ENCODE measurements at regions not wholly inside any gene's neighbourhood (a gene's known extent, or its start where the extent isn't known, plus 50 kb on each side); places are given as distances from the start of the nearest gene placed in this dataset.

DNA sequence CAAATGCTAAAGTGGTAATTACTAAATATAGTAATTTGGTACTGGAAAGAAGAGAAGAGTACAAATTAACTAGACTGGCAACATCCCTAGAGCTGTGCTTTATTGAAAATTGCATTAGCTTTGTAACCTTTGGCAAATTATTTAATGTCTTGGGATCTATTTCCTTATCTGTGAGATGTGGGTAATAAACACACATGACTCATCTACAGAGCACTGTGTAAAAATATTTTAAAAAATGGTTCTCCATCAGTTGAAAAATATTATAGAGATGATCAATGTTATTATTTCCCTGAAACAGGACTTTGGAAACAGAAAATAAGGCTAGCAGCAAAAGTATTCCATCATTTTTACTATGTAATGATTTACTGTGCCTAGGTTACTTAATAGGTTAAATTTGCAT lies 1698.8 kb upstream of the CDH9 start:
- DNase-seq, result no peak
- Mint-ChIP-seq H3K36me3 (ENCODE audit: low read depth) (no peaks in the 10 kb centered on the region), H3K9me3 (peaks cover 16% of the 10 kb centered on the region), H3K27me3 (no peaks in the 10 kb centered on the region), H3K4me3 (no peak overlapping the region), H3K4me1 (ENCODE audit: low read depth) (no peaks in the 10 kb centered on the region), H3K27ac (no peak overlapping the region)
- ATAC-seq, result no peak
- CTCF ChIA-PET, result no interaction called here
- TF ChIP-seq, protein P1, sequence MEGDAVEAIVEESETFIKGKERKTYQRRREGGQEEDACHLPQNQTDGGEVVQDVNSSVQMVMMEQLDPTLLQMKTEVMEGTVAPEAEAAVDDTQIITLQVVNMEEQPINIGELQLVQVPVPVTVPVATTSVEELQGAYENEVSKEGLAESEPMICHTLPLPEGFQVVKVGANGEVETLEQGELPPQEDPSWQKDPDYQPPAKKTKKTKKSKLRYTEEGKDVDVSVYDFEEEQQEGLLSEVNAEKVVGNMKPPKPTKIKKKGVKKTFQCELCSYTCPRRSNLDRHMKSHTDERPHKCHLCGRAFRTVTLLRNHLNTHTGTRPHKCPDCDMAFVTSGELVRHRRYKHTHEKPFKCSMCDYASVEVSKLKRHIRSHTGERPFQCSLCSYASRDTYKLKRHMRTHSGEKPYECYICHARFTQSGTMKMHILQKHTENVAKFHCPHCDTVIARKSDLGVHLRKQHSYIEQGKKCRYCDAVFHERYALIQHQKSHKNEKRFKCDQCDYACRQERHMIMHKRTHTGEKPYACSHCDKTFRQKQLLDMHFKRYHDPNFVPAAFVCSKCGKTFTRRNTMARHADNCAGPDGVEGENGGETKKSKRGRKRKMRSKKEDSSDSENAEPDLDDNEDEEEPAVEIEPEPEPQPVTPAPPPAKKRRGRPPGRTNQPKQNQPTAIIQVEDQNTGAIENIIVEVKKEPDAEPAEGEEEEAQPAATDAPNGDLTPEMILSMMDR (IDR thresholded peaks at IDR 0.05), result no peak
- intact Hi-C loops (cut with micrococcal nuclease), result no loop called here
- POLR2A ChIA-PET, result no interaction called here

DNA sequence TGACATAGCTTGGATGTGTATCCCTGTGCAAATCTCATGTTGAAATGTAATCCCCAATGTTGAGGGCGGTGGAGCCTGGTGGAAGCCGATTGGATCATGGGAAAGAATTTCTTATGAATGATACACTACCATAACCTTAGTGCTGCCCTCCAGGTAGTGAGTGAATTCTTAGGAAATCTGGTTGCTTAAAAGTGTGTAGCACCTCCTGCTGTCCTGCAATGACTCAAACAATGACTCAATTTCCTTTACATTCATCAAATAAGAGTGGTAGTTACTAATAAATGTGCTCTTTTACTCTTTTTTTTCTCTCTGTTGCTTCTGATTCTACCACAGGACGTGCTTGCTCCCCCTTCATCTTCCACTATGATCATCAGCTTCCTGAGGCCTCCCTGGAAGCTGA lies 1696.0 kb upstream of the CDH9 start:
- ChIA-PET CTCF (no interaction called here), POLR2A (no interaction called here)
- no peaks in the 10 kb centered on the region for H3K36me3 Mint-ChIP-seq (ENCODE audit: low read depth)
- no peak overlapping the region for H3K27ac Mint-ChIP-seq
- ATAC-seq, result no peak
- peaks cover 13% of the 10 kb centered on the region for H3K9me3 Mint-ChIP-seq
- H3K4me3 Mint-ChIP-seq, result no peak overlapping the region
- DNase-seq, result no peak
- intact Hi-C loops (cut with micrococcal nuclease), result no loop called here
- TF ChIP-seq, protein P1 (IDR thresholded peaks at IDR 0.05), result no peak
- H3K4me1 Mint-ChIP-seq (ENCODE audit: low read depth), result no peaks in the 10 kb centered on the region
- H3K27me3 Mint-ChIP-seq, result no peaks in the 10 kb centered on the region

DNA sequence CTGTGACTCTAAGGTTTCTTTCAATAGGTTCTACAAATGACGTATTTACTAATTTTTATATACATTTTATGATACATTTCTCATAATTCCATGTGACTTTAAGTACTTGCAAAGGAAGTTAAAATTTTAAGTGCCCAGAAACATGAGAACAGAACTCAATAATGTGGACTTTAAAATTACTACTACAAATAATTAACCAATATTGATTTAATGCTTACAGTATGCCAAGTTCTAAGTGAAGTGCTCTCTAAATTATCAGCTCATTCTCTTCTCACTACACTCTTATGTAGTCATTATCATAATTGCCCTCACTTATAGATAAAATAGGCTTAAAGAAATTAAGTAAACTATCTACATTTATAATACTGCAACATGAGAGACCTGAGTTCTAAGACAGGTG lies 1690.7 kb upstream of the CDH9 start:
- Mint-ChIP-seq H3K27ac (no peak overlapping the region), H3K36me3 (ENCODE audit: low read depth) (no peaks in the 10 kb centered on the region), H3K4me1 (ENCODE audit: low read depth) (no peaks in the 10 kb centered on the region), H3K27me3 (no peaks in the 10 kb centered on the region), H3K4me3 (no peak overlapping the region), H3K9me3 (peaks cover 16% of the 10 kb centered on the region)
- POLR2A ChIA-PET, result no interaction called here
- no peak for ATAC-seq
- intact Hi-C loops (cut with micrococcal nuclease), result no loop called here
- DNase-seq, result no peak
- TF ChIP-seq, protein P1 (IDR thresholded peaks at IDR 0.05), result no peak
- CTCF ChIA-PET, result no interaction called here

DNA sequence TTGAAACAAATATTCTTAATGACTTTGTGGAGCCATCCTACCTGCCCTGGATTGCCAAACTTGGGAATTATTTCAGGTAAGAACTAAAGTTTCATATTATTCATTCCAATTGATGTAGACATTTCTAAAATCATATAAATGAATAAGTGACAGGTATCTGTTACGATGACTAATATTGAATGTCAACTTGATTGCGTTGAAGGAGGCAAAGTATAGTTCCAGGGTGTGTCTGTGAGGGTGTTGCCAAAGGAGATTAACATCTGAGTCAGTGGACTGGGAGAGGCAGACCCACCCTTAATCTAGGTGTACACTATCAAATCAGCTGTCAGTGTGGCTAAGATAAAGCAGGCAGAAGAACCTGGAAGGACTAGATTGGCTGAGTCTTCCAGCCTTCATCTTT lies 1688.4 kb upstream of the CDH9 start:
- Mint-ChIP-seq H3K27ac (no peak overlapping the region), H3K36me3 (ENCODE audit: low read depth) (no peaks in the 10 kb centered on the region)
- ATAC-seq, result no peak

DNA sequence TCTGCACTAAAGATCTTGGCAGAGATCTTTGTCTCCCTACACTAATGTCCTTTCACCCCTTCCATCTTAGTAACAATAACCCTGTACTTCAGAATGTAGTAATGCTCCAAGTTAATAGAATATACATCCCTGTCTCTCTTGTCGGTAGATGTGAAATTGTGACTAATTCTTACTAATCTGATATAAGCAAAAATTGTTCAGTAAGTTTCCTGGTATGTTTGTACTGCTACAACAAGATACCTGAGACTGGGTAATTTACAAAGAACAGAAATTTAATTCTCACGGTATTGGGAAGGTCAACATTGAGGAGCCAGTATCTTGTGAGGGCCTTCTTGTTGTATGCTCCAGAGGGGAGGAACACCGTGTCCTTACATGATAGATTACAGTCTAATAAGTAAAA lies 1686.6 kb upstream of the CDH9 start:
- intact Hi-C loops (cut with micrococcal nuclease), result no loop called here
- Mint-ChIP-seq H3K9me3 (peaks cover 14% of the 10 kb centered on the region), H3K4me3 (no peak overlapping the region), H3K36me3 (ENCODE audit: low read depth) (no peaks in the 10 kb centered on the region), H3K27me3 (no peaks in the 10 kb centered on the region), H3K27ac (no peak overlapping the region), H3K4me1 (ENCODE audit: low read depth) (no peaks in the 10 kb centered on the region)
- TF ChIP-seq, protein P1 (IDR thresholded peaks at IDR 0.05), result no peak
- ChIA-PET POLR2A (no interaction called here), CTCF (no interaction called here)
- no peak for ATAC-seq
- DNase-seq, result no peak

More for the DNA sequence above, 1688.4 kb upstream of the CDH9 start:
- Mint-ChIP-seq H3K4me3 (no peak overlapping the region), H3K9me3 (peaks cover 14% of the 10 kb centered on the region), H3K27me3 (no peaks in the 10 kb centered on the region), H3K4me1 (ENCODE audit: low read depth) (no peaks in the 10 kb centered on the region)
- intact Hi-C loops (cut with micrococcal nuclease), result no loop called here
- TF ChIP-seq, protein P1 (IDR thresholded peaks at IDR 0.05), result no peak
- ChIA-PET POLR2A (no interaction called here), CTCF (no interaction called here)
- DNase-seq, result no peak
